NCI-H446 treated with DMSO at 0.1 percent for 48 hours (cell line): ENCODE measurements at regions not wholly inside any gene's neighbourhood (a gene's known extent, or its start where the extent isn't known, plus 50 kb on each side); places are given as distances from the start of the nearest gene placed in this dataset.

ENCODE experiments used
- DNase-seq: peaks from one replicate; lab custom pipeline; 2025; lab: John Stamatoyannopoulos, UW

GRCh38 chr2:139293992-139294548, 513.9 kb upstream of the NXPH2 start:
- DNase-seq = no peak

GRCh38 chr2:139281124-139281523, 500.9 kb upstream of the NXPH2 start:
- no peak for DNase-seq

GRCh38 chr2:139271879-139272278, 491.7 kb upstream of the NXPH2 start:
- DNase-seq = no peak

GRCh38 chr2:139271149-139271548, 491.0 kb upstream of the NXPH2 start:
- DNase-seq = no peak

- no peak for DNase-seq
Observed at GRCh38 chr2:139260052-139260430, 479.9 kb upstream of the NXPH2 start.

GRCh38 chr2:139259422-139260051, 479.3 kb upstream of the NXPH2 start:
- no peak for DNase-seq

GRCh38 chr2:139241286-139241685, 461.1 kb upstream of the NXPH2 start:
- DNase-seq = no peak

GRCh38 chr2:139237023-139237422, 456.8 kb upstream of the NXPH2 start:
- DNase-seq = no peak

- no peak for DNase-seq
Observed at GRCh38 chr2:139230881-139231280, 450.7 kb upstream of the NXPH2 start.

GRCh38 chr2:139228276-139228675, 448.1 kb upstream of the NXPH2 start:
- DNase-seq = no peak

- no peak for DNase-seq
Observed at GRCh38 chr2:139225961-139226360, 445.8 kb upstream of the NXPH2 start.

- DNase-seq = no peak
Observed at GRCh38 chr2:139218181-139218580, 438.0 kb upstream of the NXPH2 start.

GRCh38 chr2:139217641-139218040, 437.5 kb upstream of the NXPH2 start:
- DNase-seq = peak; percentile 1

- DNase-seq = no peak
Observed at GRCh38 chr2:139216435-139216834, 436.2 kb upstream of the NXPH2 start.

GRCh38 chr2:139214801-139215200, 434.6 kb upstream of the NXPH2 start:
- no peak for DNase-seq

GRCh38 chr2:139209586-139209985, 429.4 kb upstream of the NXPH2 start:
- DNase-seq = no peak

- DNase-seq = no peak
Observed at GRCh38 chr2:139201516-139201915, 421.3 kb upstream of the NXPH2 start.

- DNase-seq = no peak
Observed at GRCh38 chr2:139196754-139197153, 416.6 kb upstream of the NXPH2 start.

- DNase-seq = no peak
Observed at GRCh38 chr2:139194546-139194945, 414.4 kb upstream of the NXPH2 start.

- DNase-seq = no peak
Observed at GRCh38 chr2:139177041-139177440, 396.9 kb upstream of the NXPH2 start.

- DNase-seq = no peak
Observed at GRCh38 chr2:139175510-139175909, 395.3 kb upstream of the NXPH2 start.

GRCh38 chr2:139170406-139170805, 390.2 kb upstream of the NXPH2 start:
- no peak for DNase-seq

GRCh38 chr2:139165601-139166000, 385.4 kb upstream of the NXPH2 start:
- peak; percentile 75 for DNase-seq

- no peak for DNase-seq
Observed at GRCh38 chr2:139165041-139165440, 384.9 kb upstream of the NXPH2 start.
